Mucosa of rectum (tissue), 2 donors: ENCODE measurements at regions not wholly inside any gene's neighbourhood (a gene's known extent, or its start where the extent isn't known, plus 50 kb on each side); places are given as distances from the start of the nearest gene placed in this dataset.
A peak's percentile ranks its signal among the peaks of the same experiment; 100 is the strongest.

Source experiments
- H3K27ac ChIP-seq, 2 donors: one replicate each; pipeline ENCODE4 v1.7.0; 2013; ENCODE audit warnings: inconsistent platforms in 2 of 2, low read depth in 2 of 2, low read length in 2 of 2
- H3K27me3 ChIP-seq, 2 donors: one replicate each; pipeline ENCODE4 v1.7.0; 2013; ENCODE audit warnings: low read length in 2 of 2; ENCODE audit not compliant: control insufficient read depth in 2 of 2, insufficient read depth in 2 of 2
- H3K36me3 ChIP-seq, 2 donors: one replicate each; pipeline ENCODE4 v1.7.0; 2013; ENCODE audit warnings: low read length in 2 of 2; ENCODE audit not compliant: control insufficient read depth in 2 of 2, insufficient read depth in 2 of 2
- H3K4me1 ChIP-seq, 2 donors: one replicate each; pipeline ENCODE4 v1.7.0; 2013; ENCODE audit warnings: low read length in 2 of 2, mild to moderate bottlenecking in 1 of 2; ENCODE audit not compliant: control insufficient read depth in 2 of 2, insufficient read depth in 2 of 2
- H3K4me3 ChIP-seq, 2 donors: one replicate each; pipeline ENCODE4 v1.7.0; 2013; ENCODE audit warnings: low read length in 2 of 2
- H3K9ac ChIP-seq, 2 donors: one replicate each; pipeline ENCODE4 v1.7.0; 2013; ENCODE audit warnings: low read length in 2 of 2, low read depth in 1 of 2, mild to moderate bottlenecking in 1 of 2
- H3K9me3 ChIP-seq, 2 donors: one replicate each; pipeline ENCODE4 v1.7.0; 2013; ENCODE audit warnings: low read length in 2 of 2; ENCODE audit not compliant: control insufficient read depth in 2 of 2
- donor health status: healthy.
- donor health status: Normal muscosa, but diverticular disease.

GRCh38 chr6:12348530-12349511 is 58.7 kb downstream of the EDN1 start:
- no peaks in the 10 kb centered on the region for H3K36me3 ChIP-seq
- H3K27ac ChIP-seq: peak overlapping the region; percentile 61 to 71
- no peaks in the 10 kb centered on the region for H3K9me3 ChIP-seq
- H3K4me1 ChIP-seq: peaks cover 27 to 40% of the 10 kb centered on the region in 2 donors
- H3K4me3 ChIP-seq: peak overlapping the region in 1 of 2 donors; percentile 25
- H3K27me3 ChIP-seq: no peaks in the 10 kb centered on the region
- no peak overlapping the region for H3K9ac ChIP-seq

- Histone ChIP-seq H3K27me3 (no peaks in the 10 kb centered on the region), H3K9ac (no peak overlapping the region), H3K36me3 (no peaks in the 10 kb centered on the region), H3K4me3 (no peak overlapping the region), H3K27ac (peak overlapping the region in 1 of 2 donors; percentile 6), H3K4me1 (peaks cover 13 to 33% of the 10 kb centered on the region in 2 donors), H3K9me3 (no peaks in the 10 kb centered on the region)
These were observed 60.5 kb downstream of the EDN1 start for GRCh38 chr6:12350644-12351170.

GRCh38 chr6:12351672-12352071 is 61.5 kb downstream of the EDN1 start:
- no peaks in the 10 kb centered on the region for H3K27me3 ChIP-seq
- no peak overlapping the region for H3K27ac ChIP-seq
- no peaks in the 10 kb centered on the region for H3K9me3 ChIP-seq
- H3K9ac ChIP-seq: no peak overlapping the region
- H3K4me1 ChIP-seq: peaks cover 12 to 33% of the 10 kb centered on the region in 2 donors
- H3K4me3 ChIP-seq: no peak overlapping the region
- no peaks in the 10 kb centered on the region for H3K36me3 ChIP-seq

- Histone ChIP-seq H3K27me3 (no peaks in the 10 kb centered on the region), H3K27ac (no peak overlapping the region), H3K9ac (no peak overlapping the region), H3K36me3 (no peaks in the 10 kb centered on the region), H3K4me1 (peaks cover 8 to 27% of the 10 kb centered on the region in 2 donors), H3K9me3 (no peaks in the 10 kb centered on the region), H3K4me3 (no peak overlapping the region)
These were observed 63.6 kb downstream of the EDN1 start for GRCh38 chr6:12353731-12354130.

- Histone ChIP-seq H3K4me3 (no peak overlapping the region), H3K9me3 (no peaks in the 10 kb centered on the region), H3K9ac (no peak overlapping the region), H3K36me3 (no peaks in the 10 kb centered on the region), H3K4me1 (peaks cover 8 to 21% of the 10 kb centered on the region in 2 donors), H3K27me3 (no peaks in the 10 kb centered on the region), H3K27ac (no peak overlapping the region)
These were observed 64.3 kb downstream of the EDN1 start for GRCh38 chr6:12354499-12354898.

- peaks cover 6 to 14% of the 10 kb centered on the region in 2 donors for H3K4me1 ChIP-seq
- H3K9ac ChIP-seq: no peak overlapping the region
- no peaks in the 10 kb centered on the region for H3K36me3 ChIP-seq
- no peak overlapping the region for H3K27ac ChIP-seq
- no peaks in the 10 kb centered on the region for H3K9me3 ChIP-seq
- H3K27me3 ChIP-seq: no peaks in the 10 kb centered on the region
- no peak overlapping the region for H3K4me3 ChIP-seq
These were observed 65.2 kb downstream of the EDN1 start for GRCh38 chr6:12355354-12355753.

GRCh38 chr6:12356431-12356830 is 66.3 kb downstream of the EDN1 start:
- Histone ChIP-seq H3K27me3 (no peaks in the 10 kb centered on the region), H3K36me3 (no peaks in the 10 kb centered on the region), H3K27ac (no peak overlapping the region), H3K4me1 (peaks cover 1 to 7% of the 10 kb centered on the region in 2 donors), H3K4me3 (no peak overlapping the region), H3K9me3 (no peaks in the 10 kb centered on the region), H3K9ac (no peak overlapping the region)

GRCh38 chr6:12356983-12357972 is 67.1 kb downstream of the EDN1 start:
- Histone ChIP-seq H3K4me3 (no peak overlapping the region), H3K36me3 (no peaks in the 10 kb centered on the region), H3K27me3 (no peaks in the 10 kb centered on the region), H3K4me1 (peaks cover 0 to 8% of the 10 kb centered on the region in 2 donors), H3K9ac (no peak overlapping the region), H3K27ac (no peak overlapping the region), H3K9me3 (no peaks in the 10 kb centered on the region)

GRCh38 chr6:12359036-12359435 is 68.9 kb downstream of the EDN1 start:
- Histone ChIP-seq H3K9ac (no peak overlapping the region), H3K4me1 (peaks cover 0 to 22% of the 10 kb centered on the region in 2 donors), H3K27ac (no peak overlapping the region), H3K9me3 (no peaks in the 10 kb centered on the region), H3K4me3 (no peak overlapping the region), H3K36me3 (no peaks in the 10 kb centered on the region), H3K27me3 (no peaks in the 10 kb centered on the region)
